K562 (cell line): ENCODE measurements at regions not wholly inside any gene's neighbourhood (a gene's known extent, or its start where the extent isn't known, plus 50 kb on each side); places are given as distances from the start of the nearest gene placed in this dataset.
A peak's percentile ranks its signal among the peaks of the same experiment; 100 is the strongest.

Source experiments
- ATAC-seq: fragments of 200-7000 bp; cut with Tn5 transposase; 3 replicates; pipeline ENCODE4 v1.9.1; 2020; ENCODE audit warnings: moderate library complexity
- BruUV-seq: library from RNA; stranded (reverse); fragments of 400-500 nt; replicated peaks from 2 replicates; lab custom pipeline; 2021; lab: Mats Ljungman, UMichigan
- CTCF ChIA-PET: fragments of 300-600 bp; formaldehyde crosslinking; extraction: SDS; loops from one replicate; lab custom pipeline; 2021; ENCODE audit warnings: low intra/inter-chr PET ratio; lab: Yijun Ruan, JAX
- POLR2A ChIA-PET: fragments of 300-600, 350-650 bp; sonication (Branson Sonifier 250); formaldehyde crosslinking; extraction: SDS; loops from one replicate; lab custom pipeline; 2021; ENCODE audit warnings: antibody characterized with exemption, inconsistent platforms; lab: Yijun Ruan, JAX
- DNase-seq, 4 experiments: peaks; one replicate each; pipeline versions ENCODE4 v3.0.0 to v3.0.0-alpha.2; 2011 to 2018; ENCODE audit warnings: low spot score in 3 of 4, mixed read lengths in 3 of 4; ENCODE audit errors: extremely low read depth in 1 of 4
- FAIRE-seq: peaks from 2 replicates; lab custom pipeline; 2011; peaks lifted over from hg19 to GRCh38; lab: Jason Lieb, UNC
- H2AFZ ChIP-seq: 2 replicates; pipeline ENCODE4 v1.6.0; 2011; ENCODE audit warnings: low read depth, low read length, control low read depth, inconsistent platforms
- H3K27ac ChIP-seq: fragments of 200-600 bp; 3 replicates; pipeline ENCODE4 v1.8.0; 2011; ENCODE audit warnings: low read depth, mild to moderate bottlenecking, control low read depth, inconsistent platforms, low read length, moderate library complexity, mixed read lengths; ENCODE audit errors: extremely low read depth
- H3K27me3 ChIP-seq, 2 experiments: fragments of 300-600 bp in 1 of 2; 2 replicates in 1 of 2; 3 replicates in 1 of 2; pipeline versions ENCODE4 v1.6.0 to v1.8.0; 2011; ENCODE audit warnings: inconsistent platforms in 2 of 2, low read length in 2 of 2, mild to moderate bottlenecking in 1 of 2, mixed read lengths in 1 of 2, moderate library complexity in 1 of 2; ENCODE audit not compliant: control insufficient read depth in 2 of 2, insufficient read depth in 2 of 2
- H3K36me3 ChIP-seq: fragments of 300-600 bp; 3 replicates; pipeline ENCODE4 v1.8.0; 2011; ENCODE audit warnings: mild to moderate bottlenecking, low read length, inconsistent platforms; ENCODE audit not compliant: control insufficient read depth, insufficient read depth
- H3K4me1 ChIP-seq, 2 experiments: fragments of 200-600 bp in 1 of 2; replicated peaks in 1 of 2; 2 replicates in 1 of 2; 3 replicates in 1 of 2; pipeline versions ENCODE4 v1.5.1 to v1.8.0; 2011; ENCODE audit warnings: inconsistent platforms in 2 of 2, low read length in 2 of 2, mild to moderate bottlenecking in 1 of 2, mixed read lengths in 1 of 2, moderate library complexity in 1 of 2; ENCODE audit not compliant: control insufficient read depth in 2 of 2, insufficient read depth in 2 of 2
- H3K4me2 ChIP-seq: 2 replicates; pipeline ENCODE4 v1.6.1; 2011; ENCODE audit warnings: low read length, control low read depth, inconsistent platforms, mixed read lengths; ENCODE audit not compliant: insufficient read depth
- H3K4me3 ChIP-seq: fragments of 200-600 bp; sonication (generic), shearing (Covaris generic); 2 replicates; pipeline ENCODE4 v1.5.1; 2016; ENCODE audit warnings: control low read depth, inconsistent platforms
- H3K79me2 ChIP-seq: fragments of 200-600 bp; 3 replicates; pipeline ENCODE4 v1.8.0; 2011; ENCODE audit warnings: low read length, inconsistent platforms; ENCODE audit not compliant: control insufficient read depth, insufficient read depth
- H3K9ac ChIP-seq, 2 experiments: 2 replicates each; pipeline versions ENCODE4 v1.6.0 to v1.6.1; 2011; ENCODE audit warnings: low read depth in 2 of 2, low read length in 2 of 2, control low read depth in 1 of 2, inconsistent platforms in 1 of 2, mild to moderate bottlenecking in 1 of 2, mixed read lengths in 1 of 2; ENCODE audit not compliant: insufficient read depth in 1 of 2
- H3K9me1 ChIP-seq: one replicate; pipeline ENCODE4 v1.6.0; 2011; ENCODE audit warnings: inconsistent platforms, mild to moderate bottlenecking, low read length, moderate library complexity; ENCODE audit not compliant: control insufficient read depth, insufficient read depth
- H3K9me3 ChIP-seq: replicated peaks from 2 replicates; pipeline ENCODE4 v1.5.1; 2011; ENCODE audit warnings: low read depth, low read length, inconsistent platforms; ENCODE audit not compliant: control insufficient read depth, insufficient read depth
- H4K20me1 ChIP-seq: replicated peaks from 2 replicates; pipeline ENCODE4 v1.6.1; 2011; ENCODE audit warnings: low read length, inconsistent platforms, mixed read lengths; ENCODE audit not compliant: control insufficient read depth, insufficient read depth
- ATF7 ChIP-seq: fragments of 450-650 bp; IDR thresholded peaks from 2 replicates; pipeline ENCODE4 v1.7.1; 2014; ENCODE audit warnings: mild to moderate bottlenecking, moderate library complexity
- BMI1 ChIP-seq: fragments of 150-350 bp; IDR thresholded peaks from 2 replicates; pipeline ENCODE4 v1.6.1; 2014; ENCODE audit warnings: low read length
- MTA3 ChIP-seq: fragments of 450-650 bp; formaldehyde crosslinking; IDR thresholded peaks from 2 replicates; pipeline ENCODE4 v1.6.1; 2017; ENCODE audit warnings: mild to moderate bottlenecking, borderline replicate concordance
- NONO ChIP-seq, 2 experiments: fragments of 200-400 bp in 1 of 2; fragments of 450-650 bp in 1 of 2; formaldehyde crosslinking in 1 of 2; IDR thresholded peaks; 2 replicates each; pipeline ENCODE4 v1.6.1; 2017; ENCODE audit warnings: low read depth in 2 of 2, mild to moderate bottlenecking in 2 of 2, moderate library complexity in 2 of 2, low read length in 1 of 2
- TRIM24 ChIP-seq, 2 experiments: fragments of 450-650 bp; IDR thresholded peaks; 2 replicates each; pipeline ENCODE4 v1.6.1; 2016
- ZNF24 ChIP-seq: fragments of 450-650 bp; IDR thresholded peaks from 2 replicates; pipeline ENCODE4 v1.6.1; 2016
- ZNF408 ChIP-seq: fragments of 250-450 bp; sonication (Bioruptor Pico); IDR thresholded peaks from 2 replicates; pipeline ENCODE4 v1.4.0; 2020; ENCODE audit warnings: low read depth, mild to moderate bottlenecking, moderate library complexity
- WGBS: fragments of 100-300 bp; shearing (Covaris generic); methylation state at CpG from one replicate; pipeline ENCODE4 v1.1.6; 2016; ENCODE audit warnings: low coverage, mixed read lengths; ENCODE audit not compliant: insufficient coverage; ENCODE audit errors: missing lambda C conversion rate; 5-methylcytosine and 5-hydroxymethylcytosine counted together
- in situ Hi-C: fragments of 300-500 bp; cut with MboI; formaldehyde crosslinking; loops from 4 replicates; pipeline ENCODE4 v1.15.0; 2018; ENCODE audit warnings: inconsistent platforms, mixed read lengths
- intact Hi-C: fragments of 100-400 bp; cut with micrococcal nuclease; formaldehyde crosslinking; loops from 2 replicates; pipeline ENCODE4 v1.14.2; 2022
- TF ChIP-seq, protein P1 (sequence below): fragments of 450-650 bp; IDR thresholded peaks from 2 replicates; pipeline ENCODE4 v1.7.0; 2016; ENCODE audit warnings: borderline replicate concordance
- TF ChIP-seq, protein P2 (sequence below): fragments of 250-450 bp; sonication (Bioruptor Pico); IDR thresholded peaks from 2 replicates; pipeline ENCODE4 v1.5.0; 2021; ENCODE audit warnings: mild to moderate bottlenecking, borderline replicate concordance

DNA sequence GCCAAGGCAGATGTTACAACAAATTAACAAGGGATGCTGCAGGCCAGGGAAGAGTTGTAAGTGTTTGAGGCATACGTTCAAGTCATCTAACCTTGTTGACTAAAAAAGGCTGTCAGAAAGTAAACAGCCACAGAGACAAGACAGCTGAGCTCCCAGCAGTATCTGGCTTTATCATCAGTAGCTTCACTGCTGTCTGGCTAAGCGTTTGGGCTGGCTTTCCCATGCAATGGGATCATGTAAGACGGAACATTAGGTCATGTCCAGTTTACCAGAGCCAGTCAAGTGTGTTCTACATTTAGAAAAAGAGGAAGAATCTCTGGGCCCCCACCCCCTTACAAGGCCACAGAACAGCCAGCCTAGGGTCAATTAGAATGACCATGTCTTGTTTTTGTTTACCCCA is 51.3 kb upstream of the GSAP start:
- Histone ChIP-seq H4K20me1 (no peaks in the 10 kb centered on the region), H3K36me3 (no peaks in the 10 kb centered on the region), H3K27me3 (peaks cover 2 to 3% of the 10 kb centered on the region in 2 experiments; a peak in 3 of 5 replicates), H3K27ac (no peak overlapping the region), H3K9me3 (no peaks in the 10 kb centered on the region), H3K4me2 (no peak overlapping the region), H3K9me1 (no peaks in the 10 kb centered on the region), H3K4me3 (no peak overlapping the region), H3K79me2 (no peaks in the 10 kb centered on the region), H2AFZ (no peak overlapping the region), H3K9ac (no peak overlapping the region), H3K4me1 (no peaks in the 10 kb centered on the region)
- DNase-seq (no peak), FAIRE-seq (no peak), ATAC-seq (no peak; the same call in 2 of the 3 replicates)
- in situ Hi-C loops (no loop called here), intact Hi-C loops (no loop called here)
- BruUV-seq = no TSS peak
- CTCF ChIA-PET = no interaction called here
- POLR2A ChIA-PET = interaction anchor here (0.9 to 1.4 kb wide), 2 partner anchors 10 to 267 kb away, joined by 3 to 4 read pairs; no protein-coding TSS in a partner anchor
- 5% methylated on average over 3 of the region's 3 CpGs for WGBS
- TF ChIP-seq TRIM24 (IDR thresholded peaks at IDR 0.05) (no peak), ZNF24 (no peak), ZNF408 (CRISPR knock-in tag) (no peak), NONO (IDR thresholded peaks at IDR 0.05; ENCODE audit: low read depth in 2 of 2, low read length in 1 of 2) (no peak), MTA3 (no peak), BMI1 (no peak), ATF7 (0 out of 2 replicates have a peak, but pooled peaks have one; percentile 26)
- TF ChIP-seq, protein P1, sequence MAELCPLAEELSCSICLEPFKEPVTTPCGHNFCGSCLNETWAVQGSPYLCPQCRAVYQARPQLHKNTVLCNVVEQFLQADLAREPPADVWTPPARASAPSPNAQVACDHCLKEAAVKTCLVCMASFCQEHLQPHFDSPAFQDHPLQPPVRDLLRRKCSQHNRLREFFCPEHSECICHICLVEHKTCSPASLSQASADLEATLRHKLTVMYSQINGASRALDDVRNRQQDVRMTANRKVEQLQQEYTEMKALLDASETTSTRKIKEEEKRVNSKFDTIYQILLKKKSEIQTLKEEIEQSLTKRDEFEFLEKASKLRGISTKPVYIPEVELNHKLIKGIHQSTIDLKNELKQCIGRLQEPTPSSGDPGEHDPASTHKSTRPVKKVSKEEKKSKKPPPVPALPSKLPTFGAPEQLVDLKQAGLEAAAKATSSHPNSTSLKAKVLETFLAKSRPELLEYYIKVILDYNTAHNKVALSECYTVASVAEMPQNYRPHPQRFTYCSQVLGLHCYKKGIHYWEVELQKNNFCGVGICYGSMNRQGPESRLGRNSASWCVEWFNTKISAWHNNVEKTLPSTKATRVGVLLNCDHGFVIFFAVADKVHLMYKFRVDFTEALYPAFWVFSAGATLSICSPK = no peak
- TF ChIP-seq, protein P2, sequence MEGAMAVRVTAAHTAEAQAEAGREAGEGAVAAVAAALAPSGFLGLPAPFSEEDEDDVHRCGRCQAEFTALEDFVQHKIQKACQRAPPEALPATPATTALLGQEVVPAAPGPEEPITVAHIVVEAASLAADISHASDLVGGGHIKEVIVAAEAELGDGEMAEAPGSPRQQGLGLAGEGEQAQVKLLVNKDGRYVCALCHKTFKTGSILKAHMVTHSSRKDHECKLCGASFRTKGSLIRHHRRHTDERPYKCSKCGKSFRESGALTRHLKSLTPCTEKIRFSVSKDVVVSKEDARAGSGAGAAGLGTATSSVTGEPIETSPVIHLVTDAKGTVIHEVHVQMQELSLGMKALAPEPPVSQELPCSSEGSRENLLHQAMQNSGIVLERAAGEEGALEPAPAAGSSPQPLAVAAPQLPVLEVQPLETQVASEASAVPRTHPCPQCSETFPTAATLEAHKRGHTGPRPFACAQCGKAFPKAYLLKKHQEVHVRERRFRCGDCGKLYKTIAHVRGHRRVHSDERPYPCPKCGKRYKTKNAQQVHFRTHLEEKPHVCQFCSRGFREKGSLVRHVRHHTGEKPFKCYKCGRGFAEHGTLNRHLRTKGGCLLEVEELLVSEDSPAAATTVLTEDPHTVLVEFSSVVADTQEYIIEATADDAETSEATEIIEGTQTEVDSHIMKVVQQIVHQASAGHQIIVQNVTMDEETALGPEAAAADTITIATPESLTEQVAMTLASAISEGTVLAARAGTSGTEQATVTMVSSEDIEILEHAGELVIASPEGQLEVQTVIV (CRISPR knock-in tag) = no peak
